Skeletal muscle tissue (tissue), 3 donors: ENCODE measurements at regions not wholly inside any gene's neighbourhood (a gene's known extent, or its start where the extent isn't known, plus 50 kb on each side); places are given as distances from the start of the nearest gene placed in this dataset.

Experiments
- H3K27ac ChIP-seq: one replicate; pipeline ENCODE4 v1.7.0; 2013; ENCODE audit warnings: mild to moderate bottlenecking, low read depth, low read length, inconsistent platforms
- H3K27me3 ChIP-seq, 3 donors: one replicate each; pipeline ENCODE4 v1.7.0; 2013; ENCODE audit warnings: low read length in 3 of 3; ENCODE audit not compliant: control insufficient read depth in 3 of 3, insufficient read depth in 3 of 3
- H3K36me3 ChIP-seq, 3 donors: one replicate each; pipeline ENCODE4 v1.7.0; 2013; ENCODE audit warnings: low read length in 3 of 3; ENCODE audit not compliant: control insufficient read depth in 3 of 3, insufficient read depth in 3 of 3
- H3K4me1 ChIP-seq, 3 donors: one replicate each; pipeline ENCODE4 v1.7.0; 2013; ENCODE audit warnings: low read length in 3 of 3, mild to moderate bottlenecking in 3 of 3; ENCODE audit not compliant: control insufficient read depth in 3 of 3, insufficient read depth in 3 of 3
- H3K4me3 ChIP-seq, 3 donors: one replicate each; pipeline ENCODE4 v1.7.0; 2013; ENCODE audit warnings: low read length in 3 of 3
- H3K9ac ChIP-seq, 3 donors: one replicate each; pipeline ENCODE4 v1.7.0; 2013; ENCODE audit warnings: low read length in 3 of 3, mild to moderate bottlenecking in 3 of 3, moderate library complexity in 2 of 3, low read depth in 1 of 3
- H3K9me3 ChIP-seq, 3 donors: one replicate each; pipeline ENCODE4 v1.7.0; 2013; ENCODE audit warnings: low read length in 3 of 3; ENCODE audit not compliant: control insufficient read depth in 3 of 3
- donor health status: Osteomylitis.

DNA sequence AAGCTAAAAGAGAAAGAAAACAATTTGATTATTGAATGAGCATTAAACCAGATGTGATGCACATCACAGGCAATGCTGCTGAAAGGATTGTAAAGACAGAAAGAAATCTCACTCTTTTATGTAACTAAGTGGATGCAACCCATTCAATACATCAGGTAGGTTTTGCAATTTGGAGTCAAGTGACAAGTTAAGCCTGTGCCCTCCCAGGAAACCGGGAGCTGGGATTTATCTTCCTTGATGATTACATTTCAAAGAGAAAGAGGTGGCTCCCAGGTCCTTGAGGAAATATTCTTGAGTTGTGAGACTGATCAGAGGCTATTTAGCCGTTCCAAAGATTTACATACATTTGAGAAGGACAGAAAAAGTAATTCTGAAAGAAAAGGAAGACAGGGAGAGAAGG lies 219.0 kb upstream of the PROK2 start:
- no peaks in the 10 kb centered on the region for H3K9me3 ChIP-seq
- no peak overlapping the region for H3K27ac ChIP-seq
- peaks cover 0 to 3% (median 0%) of the 10 kb centered on the region in 3 donors for H3K27me3 ChIP-seq
- no peak overlapping the region for H3K9ac ChIP-seq
- no peaks in the 10 kb centered on the region for H3K36me3 ChIP-seq
- no peaks in the 10 kb centered on the region for H3K4me1 ChIP-seq
- H3K4me3 ChIP-seq, result no peak overlapping the region

DNA sequence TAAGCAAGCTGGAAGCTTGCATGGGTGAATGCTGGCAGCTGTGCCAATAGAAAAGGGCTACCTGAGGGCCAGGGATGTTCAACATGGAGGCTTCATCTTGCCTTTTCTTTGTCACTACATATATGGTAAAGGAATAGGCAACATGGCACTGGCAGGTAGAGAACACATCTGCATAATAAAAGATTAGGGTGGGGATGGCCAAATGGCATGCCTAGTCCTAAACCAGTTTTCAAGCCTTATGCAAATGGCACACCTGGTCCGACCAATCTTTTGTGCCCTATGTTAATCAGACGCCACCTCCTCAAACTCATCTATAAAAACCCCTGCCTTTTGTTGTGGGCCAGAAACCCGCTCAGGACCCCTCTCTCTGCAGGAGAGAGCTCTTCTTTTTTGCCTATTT lies 216.8 kb upstream of the PROK2 start:
- Histone ChIP-seq H3K4me3 (no peak overlapping the region), H3K4me1 (no peaks in the 10 kb centered on the region), H3K9me3 (no peaks in the 10 kb centered on the region), H3K27ac (no peak overlapping the region), H3K27me3 (peaks cover 0 to 2% (median 0%) of the 10 kb centered on the region in 3 donors), H3K9ac (no peak overlapping the region), H3K36me3 (no peaks in the 10 kb centered on the region)

DNA sequence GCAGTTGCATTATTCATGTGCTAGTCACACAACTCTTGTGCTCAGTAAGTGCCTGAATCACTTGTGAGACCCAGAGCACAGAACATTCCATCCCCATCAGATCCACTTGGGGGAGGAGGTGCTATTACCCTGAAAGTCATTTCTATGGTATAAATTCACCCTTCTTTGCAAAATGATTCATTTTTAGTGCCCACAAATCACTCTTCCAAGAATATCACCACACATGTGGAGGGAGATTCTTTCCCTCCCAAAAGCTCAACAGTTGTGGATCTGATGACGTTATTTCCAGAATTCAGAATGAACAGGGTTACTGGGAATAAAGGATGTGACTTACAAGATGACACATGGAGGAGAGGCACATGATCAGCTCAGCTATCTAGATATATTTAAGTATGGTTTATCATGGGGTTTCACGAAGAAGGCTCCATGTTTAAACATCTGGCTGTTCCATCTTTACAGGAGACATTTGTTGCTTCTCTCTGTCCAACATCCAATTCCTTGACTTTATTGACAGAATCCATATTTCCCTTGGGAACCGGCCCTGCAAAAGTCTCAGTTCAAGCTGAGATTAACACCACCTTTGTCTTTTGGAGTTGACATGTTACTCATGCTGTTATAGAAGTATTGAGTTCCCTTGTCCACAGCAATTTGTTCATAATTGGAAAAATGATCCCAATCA lies 214.2 kb upstream of the PROK2 start:
- peaks cover 0 to 4% (median 0%) of the 10 kb centered on the region in 3 donors for H3K27me3 ChIP-seq
- no peaks in the 10 kb centered on the region for H3K4me1 ChIP-seq
- H3K9me3 ChIP-seq, result no peaks in the 10 kb centered on the region
- no peak overlapping the region for H3K9ac ChIP-seq
- no peak overlapping the region for H3K4me3 ChIP-seq
- H3K36me3 ChIP-seq, result no peaks in the 10 kb centered on the region
- no peak overlapping the region for H3K27ac ChIP-seq

DNA sequence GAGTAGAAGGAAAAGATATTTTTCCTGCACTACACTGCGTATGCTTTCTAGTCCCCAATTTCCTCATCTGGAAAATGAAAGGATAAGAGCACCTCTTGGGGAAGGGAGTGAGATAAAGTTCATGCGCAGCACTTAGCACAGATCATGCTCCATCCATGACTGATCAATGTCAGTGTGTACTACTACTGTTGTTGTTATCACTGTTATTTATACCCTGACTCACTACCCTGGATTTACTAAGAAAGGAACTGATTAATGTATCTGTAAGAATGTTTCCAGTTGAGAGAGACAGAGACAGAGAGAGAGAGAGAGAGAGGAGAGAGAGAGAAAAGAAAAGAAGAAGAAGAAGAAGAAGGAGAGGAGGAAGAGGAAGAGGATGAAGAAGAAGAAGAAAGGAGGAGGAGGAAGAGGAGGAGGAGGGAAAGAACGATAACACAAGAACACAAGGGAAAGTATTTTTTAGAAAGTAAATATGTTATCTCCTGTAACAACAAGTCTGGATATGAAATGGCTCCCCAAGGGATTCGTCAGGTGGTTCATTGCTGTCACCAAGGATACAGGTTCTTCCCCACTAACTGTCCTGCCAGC lies 212.2 kb upstream of the PROK2 start:
- peaks cover 0 to 4% (median 0%) of the 10 kb centered on the region in 3 donors for H3K27me3 ChIP-seq
- H3K9ac ChIP-seq, result no peak overlapping the region
- H3K9me3 ChIP-seq, result no peaks in the 10 kb centered on the region
- no peak overlapping the region for H3K27ac ChIP-seq
- H3K4me3 ChIP-seq, result no peak overlapping the region
- H3K4me1 ChIP-seq, result no peaks in the 10 kb centered on the region
- H3K36me3 ChIP-seq, result no peaks in the 10 kb centered on the region

DNA sequence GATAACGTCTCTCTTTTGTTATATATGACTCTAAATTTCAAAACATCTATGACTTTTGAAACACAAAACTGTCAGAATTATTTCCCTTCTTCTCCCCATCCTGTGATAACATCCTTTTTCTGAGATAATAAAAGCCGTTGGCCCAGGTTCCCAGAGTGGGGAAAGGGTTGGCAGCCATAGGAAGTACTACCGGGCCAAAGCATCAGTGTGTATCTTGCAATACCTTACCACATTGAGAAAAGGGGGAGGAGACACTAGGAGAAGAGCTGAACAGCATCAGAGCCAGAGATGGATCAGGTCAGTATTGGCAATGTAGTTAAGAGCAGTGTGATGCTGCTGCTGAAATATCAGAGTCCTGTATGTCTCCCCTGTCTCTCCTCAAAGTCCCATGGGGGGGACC lies 210.0 kb upstream of the PROK2 start:
- Histone ChIP-seq H3K27me3 (peaks cover 0 to 4% (median 0%) of the 10 kb centered on the region in 3 donors), H3K4me1 (no peaks in the 10 kb centered on the region), H3K9me3 (no peaks in the 10 kb centered on the region)

DNA sequence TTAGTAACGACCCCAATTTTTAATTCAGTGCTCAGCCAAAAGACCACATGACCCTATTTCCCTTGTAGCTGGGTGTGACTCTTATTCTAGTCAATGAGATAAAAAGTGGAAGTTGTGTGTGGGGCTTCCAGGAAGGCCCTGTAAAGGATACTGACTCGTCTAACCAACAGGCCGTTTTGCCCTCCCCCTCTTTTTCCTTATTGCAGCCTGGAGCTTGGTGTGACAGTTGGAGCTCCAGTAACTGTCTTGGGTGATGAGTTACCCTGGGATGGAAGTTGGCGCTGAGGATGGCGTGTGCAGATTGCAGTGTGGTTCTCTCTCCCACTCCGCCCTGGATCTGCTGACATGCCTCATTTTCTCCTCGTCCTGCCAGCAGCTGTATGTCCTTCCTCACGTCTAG lies 209.3 kb upstream of the PROK2 start:
- Histone ChIP-seq H3K4me1 (no peaks in the 10 kb centered on the region), H3K4me3 (no peak overlapping the region), H3K27me3 (peaks cover 0 to 4% (median 0%) of the 10 kb centered on the region in 3 donors), H3K9ac (no peak overlapping the region), H3K9me3 (no peaks in the 10 kb centered on the region), H3K27ac (no peak overlapping the region), H3K36me3 (no peaks in the 10 kb centered on the region)

More for the DNA sequence above, 210.0 kb upstream of the PROK2 start:
- Histone ChIP-seq H3K27ac (no peak overlapping the region), H3K9ac (no peak overlapping the region), H3K36me3 (no peaks in the 10 kb centered on the region), H3K4me3 (no peak overlapping the region)

DNA sequence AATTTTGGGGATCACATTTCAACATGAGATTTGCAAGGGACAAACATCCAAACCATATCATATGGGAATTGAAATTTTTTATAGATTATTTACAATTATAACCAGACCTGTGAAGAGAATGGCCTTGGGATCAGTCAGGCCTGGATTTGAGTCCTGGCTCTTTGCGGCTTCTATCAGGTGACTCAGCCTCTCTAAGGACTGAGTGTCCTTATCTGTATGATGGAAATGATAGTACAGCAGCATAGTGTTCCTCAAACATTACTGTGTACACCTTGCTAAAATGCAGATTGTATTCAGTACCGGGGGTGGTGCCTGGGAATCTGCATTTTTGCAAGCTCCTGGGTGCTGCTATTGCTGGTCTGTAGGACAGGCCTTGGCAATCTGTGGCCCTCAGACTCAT lies 206.7 kb upstream of the PROK2 start:
- Histone ChIP-seq H3K4me3 (no peak overlapping the region), H3K27me3 (peaks cover 0 to 2% (median 0%) of the 10 kb centered on the region in 3 donors), H3K9me3 (no peaks in the 10 kb centered on the region), H3K9ac (no peak overlapping the region), H3K27ac (no peak overlapping the region), H3K36me3 (no peaks in the 10 kb centered on the region), H3K4me1 (peaks cover 0 to 2% (median 0%) of the 10 kb centered on the region in 3 donors)

DNA sequence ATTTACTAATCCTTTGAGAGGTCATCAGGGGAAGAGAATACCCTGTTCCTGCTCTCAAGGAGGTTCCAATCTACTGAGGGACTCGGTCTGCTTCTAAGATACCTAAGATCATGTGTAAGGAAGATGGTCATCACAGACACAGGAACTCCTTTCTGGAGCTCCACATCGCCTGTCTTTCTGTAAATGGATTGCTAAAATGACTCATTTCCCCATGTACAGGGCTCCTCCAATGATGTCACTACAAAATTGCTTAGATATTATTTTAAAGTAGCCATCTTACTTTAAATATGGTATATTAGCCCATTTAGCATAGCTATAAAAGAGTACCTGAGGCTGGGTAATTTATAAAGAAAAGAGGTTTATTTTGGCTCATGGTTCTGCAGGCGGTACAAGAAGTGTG lies 206.1 kb upstream of the PROK2 start:
- Histone ChIP-seq H3K27me3 (peaks cover 0 to 2% (median 0%) of the 10 kb centered on the region in 3 donors), H3K4me1 (peaks cover 0 to 2% (median 0%) of the 10 kb centered on the region in 3 donors), H3K4me3 (no peak overlapping the region), H3K27ac (no peak overlapping the region), H3K9ac (no peak overlapping the region), H3K9me3 (no peaks in the 10 kb centered on the region), H3K36me3 (no peaks in the 10 kb centered on the region)

DNA sequence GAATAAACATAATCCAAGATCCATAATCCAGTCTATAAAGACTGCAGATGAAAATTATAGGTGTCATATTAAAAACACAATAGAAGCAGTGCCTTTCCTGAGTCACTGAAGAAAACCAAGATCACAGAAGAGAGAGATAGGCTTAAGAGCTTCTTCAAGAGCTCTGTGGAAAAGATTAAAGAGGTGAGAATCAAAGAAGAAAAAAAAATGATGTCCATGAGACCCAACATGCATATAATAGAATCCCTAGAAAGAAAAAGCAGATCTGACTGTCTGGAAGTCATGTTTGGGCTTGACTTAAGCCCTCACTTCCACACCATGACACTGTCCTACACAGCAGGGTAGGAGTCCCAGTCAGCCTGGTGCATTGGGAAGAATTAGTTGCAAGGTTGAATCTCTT lies 205.6 kb upstream of the PROK2 start:
- Histone ChIP-seq H3K4me3 (no peak overlapping the region), H3K9me3 (no peaks in the 10 kb centered on the region), H3K27me3 (no peaks in the 10 kb centered on the region), H3K4me1 (peaks cover 0 to 2% (median 0%) of the 10 kb centered on the region in 3 donors), H3K27ac (no peak overlapping the region), H3K9ac (no peak overlapping the region), H3K36me3 (no peaks in the 10 kb centered on the region)

DNA sequence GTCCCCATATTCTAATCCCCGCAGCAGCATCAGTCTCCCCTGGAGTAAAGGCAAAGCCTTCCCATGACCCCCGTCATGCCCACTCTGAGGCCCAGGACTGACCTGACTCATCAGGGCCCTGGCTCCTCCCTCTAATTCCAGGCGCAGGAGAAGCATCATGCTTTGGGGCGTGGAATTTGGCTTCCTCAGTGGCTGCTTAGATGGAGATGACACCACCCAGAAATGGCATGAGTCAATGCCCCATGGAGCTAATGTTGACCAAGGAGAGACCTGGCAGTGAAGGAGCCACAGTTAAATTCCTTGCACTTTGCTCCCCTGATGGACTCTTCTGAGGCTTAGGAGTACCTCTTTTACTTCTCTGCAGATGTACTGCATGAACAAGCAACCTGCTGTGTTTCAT lies 204.2 kb upstream of the PROK2 start:
- no peaks in the 10 kb centered on the region for H3K9me3 ChIP-seq
- no peak overlapping the region for H3K4me3 ChIP-seq
- no peaks in the 10 kb centered on the region for H3K27me3 ChIP-seq
- no peaks in the 10 kb centered on the region for H3K36me3 ChIP-seq
- no peak overlapping the region for H3K27ac ChIP-seq
- H3K4me1 ChIP-seq, result peaks cover 0 to 2% (median 0%) of the 10 kb centered on the region in 3 donors
- no peak overlapping the region for H3K9ac ChIP-seq
